ENCODE measurements at regions not wholly inside any gene's neighbourhood (a gene's known extent, or its start where the extent isn't known, plus 50 kb on each side); places are given as distances from the start of the nearest gene placed in this dataset.
A peak's percentile ranks its signal among the peaks of the same experiment; 100 is the strongest.

GRCh38 chr6:26309731-26310142 lies 55.3 kb upstream of the BTN3A2 start:
- no peak overlapping the region for H3K27ac ChIP-seq (ENCODE audit: low read length)
- no peak for TF ChIP-seq TCF7L2 (IDR thresholded peaks at IDR 0.05; ENCODE audit: low read depth, low read length)
- TF ChIP-seq, protein P1, sequence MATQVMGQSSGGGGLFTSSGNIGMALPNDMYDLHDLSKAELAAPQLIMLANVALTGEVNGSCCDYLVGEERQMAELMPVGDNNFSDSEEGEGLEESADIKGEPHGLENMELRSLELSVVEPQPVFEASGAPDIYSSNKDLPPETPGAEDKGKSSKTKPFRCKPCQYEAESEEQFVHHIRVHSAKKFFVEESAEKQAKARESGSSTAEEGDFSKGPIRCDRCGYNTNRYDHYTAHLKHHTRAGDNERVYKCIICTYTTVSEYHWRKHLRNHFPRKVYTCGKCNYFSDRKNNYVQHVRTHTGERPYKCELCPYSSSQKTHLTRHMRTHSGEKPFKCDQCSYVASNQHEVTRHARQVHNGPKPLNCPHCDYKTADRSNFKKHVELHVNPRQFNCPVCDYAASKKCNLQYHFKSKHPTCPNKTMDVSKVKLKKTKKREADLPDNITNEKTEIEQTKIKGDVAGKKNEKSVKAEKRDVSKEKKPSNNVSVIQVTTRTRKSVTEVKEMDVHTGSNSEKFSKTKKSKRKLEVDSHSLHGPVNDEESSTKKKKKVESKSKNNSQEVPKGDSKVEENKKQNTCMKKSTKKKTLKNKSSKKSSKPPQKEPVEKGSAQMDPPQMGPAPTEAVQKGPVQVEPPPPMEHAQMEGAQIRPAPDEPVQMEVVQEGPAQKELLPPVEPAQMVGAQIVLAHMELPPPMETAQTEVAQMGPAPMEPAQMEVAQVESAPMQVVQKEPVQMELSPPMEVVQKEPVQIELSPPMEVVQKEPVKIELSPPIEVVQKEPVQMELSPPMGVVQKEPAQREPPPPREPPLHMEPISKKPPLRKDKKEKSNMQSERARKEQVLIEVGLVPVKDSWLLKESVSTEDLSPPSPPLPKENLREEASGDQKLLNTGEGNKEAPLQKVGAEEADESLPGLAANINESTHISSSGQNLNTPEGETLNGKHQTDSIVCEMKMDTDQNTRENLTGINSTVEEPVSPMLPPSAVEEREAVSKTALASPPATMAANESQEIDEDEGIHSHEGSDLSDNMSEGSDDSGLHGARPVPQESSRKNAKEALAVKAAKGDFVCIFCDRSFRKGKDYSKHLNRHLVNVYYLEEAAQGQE (IDR thresholded peaks at IDR 0.05; ENCODE audit: insufficient read depth in 1 of 2, low read depth in 2 of 2, low read length in 1 of 2): no peak
- no peak for TF ChIP-seq CTCF (IDR thresholded peaks at IDR 0.05)
- no peak for TF ChIP-seq POLR2AphosphoS5 (IDR thresholded peaks at IDR 0.05; ENCODE audit: low read depth, low read length)
- no peak for TF ChIP-seq SIN3A (IDR thresholded peaks at IDR 0.05; ENCODE audit: borderline replicate concordance, insufficient read depth, low read depth, low read length)
- BruUV-seq (replicated peaks): no TSS peak
- ChIA-PET CTCF (interaction anchor here (0.7 kb wide), 1 partner anchor 166 kb away, joined by 3 read pairs; no protein-coding TSS in a partner anchor), POLR2A (no interaction called here)
- H3K4me1 ChIP-seq (ENCODE audit: control insufficient read depth, insufficient read depth, low read length): peaks cover 9% of the 10 kb centered on the region
- ATAC-seq (no peak), DNase-seq (ENCODE audit: low read depth, low spot score) (no peak)
- no peaks in the 10 kb centered on the region for H3K36me3 ChIP-seq (ENCODE audit: control insufficient read depth, insufficient read depth, low read length)
- no peaks in the 10 kb centered on the region for H3K27me3 ChIP-seq (ENCODE audit: control insufficient read depth, insufficient read depth, low read length)
- in situ Hi-C loops (cut with HindIII; ENCODE audit: low pct_unique_long_range_greater_than_20kb, low sequenced_read_pairs) (no loop called here), intact Hi-C loops (cut with micrococcal nuclease; ENCODE audit: unreplicated experiment) (no loop called here)
- no peaks in the 10 kb centered on the region for H3K9me3 ChIP-seq (ENCODE audit: control insufficient read depth, insufficient read depth, low read depth, low read length)
- H3K4me3 ChIP-seq (ENCODE audit: low read depth in 2 of 2, low read length in 2 of 2): no peak overlapping the region

DNA sequence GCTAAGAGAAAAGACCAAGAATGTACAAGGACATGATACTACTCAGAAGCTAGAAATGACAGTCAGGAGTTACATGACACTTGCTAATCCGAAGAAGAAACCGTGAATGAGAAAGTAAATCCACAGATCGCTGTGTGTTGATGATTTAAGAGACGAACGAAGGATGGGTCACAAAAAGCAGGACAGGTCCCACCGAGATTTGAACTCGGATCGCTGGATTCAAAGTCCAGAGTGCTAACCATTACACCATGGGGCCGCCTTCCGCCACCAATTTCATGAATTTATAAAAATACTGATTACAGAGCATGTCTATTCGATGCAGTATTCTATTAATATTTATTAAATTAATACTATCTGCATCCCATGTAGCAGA lies 54.0 kb upstream of the BTN3A2 start:
- ATAC-seq: peak; percentile 60
- POLR2A ChIA-PET: interaction anchor here (0.6 kb wide), 1 partner anchor 22 kb away, joined by 3 read pairs; no protein-coding TSS in a partner anchor
- Histone ChIP-seq H3K9me3 (ENCODE audit: control insufficient read depth, insufficient read depth, low read depth, low read length) (no peaks in the 10 kb centered on the region), H3K4me3 (ENCODE audit: low read depth in 2 of 2, low read length in 2 of 2) (peak overlapping the region; percentile 56 to 92), H3K27me3 (ENCODE audit: control insufficient read depth, insufficient read depth, low read length) (no peaks in the 10 kb centered on the region), H3K36me3 (ENCODE audit: control insufficient read depth, insufficient read depth, low read length) (no peaks in the 10 kb centered on the region), H3K27ac (ENCODE audit: low read length) (peak overlapping the region; percentile 25), H3K4me1 (ENCODE audit: control insufficient read depth, insufficient read depth, low read length) (peaks cover 9% of the 10 kb centered on the region)
- BruUV-seq (replicated peaks): no TSS peak
- intact Hi-C loops (cut with micrococcal nuclease; ENCODE audit: unreplicated experiment): no loop called here
- CTCF ChIA-PET: no interaction called here
- DNase-seq (ENCODE audit: low read depth, low spot score): no peak
- no peak; the same call in 1 of the 2 replicates for TF ChIP-seq POLR2AphosphoS5 (IDR thresholded peaks at IDR 0.05; ENCODE audit: low read depth, low read length)
- no peak for TF ChIP-seq SIN3A (IDR thresholded peaks at IDR 0.05; ENCODE audit: borderline replicate concordance, insufficient read depth, low read depth, low read length)
- TF ChIP-seq, protein P1 (IDR thresholded peaks at IDR 0.05; ENCODE audit: insufficient read depth in 1 of 2, low read depth in 2 of 2, low read length in 1 of 2): no peak
- no peak for TF ChIP-seq TCF7L2 (IDR thresholded peaks at IDR 0.05; ENCODE audit: low read depth, low read length)
- TF ChIP-seq CTCF (IDR thresholded peaks at IDR 0.05): no peak
- in situ Hi-C loops (cut with HindIII; ENCODE audit: low pct_unique_long_range_greater_than_20kb, low sequenced_read_pairs): no loop called here
